ENCODE measurements at regions not wholly inside any gene's neighbourhood (a gene's known extent, or its start where the extent isn't known, plus 50 kb on each side); places are given as distances from the start of the nearest gene placed in this dataset.

DNA sequence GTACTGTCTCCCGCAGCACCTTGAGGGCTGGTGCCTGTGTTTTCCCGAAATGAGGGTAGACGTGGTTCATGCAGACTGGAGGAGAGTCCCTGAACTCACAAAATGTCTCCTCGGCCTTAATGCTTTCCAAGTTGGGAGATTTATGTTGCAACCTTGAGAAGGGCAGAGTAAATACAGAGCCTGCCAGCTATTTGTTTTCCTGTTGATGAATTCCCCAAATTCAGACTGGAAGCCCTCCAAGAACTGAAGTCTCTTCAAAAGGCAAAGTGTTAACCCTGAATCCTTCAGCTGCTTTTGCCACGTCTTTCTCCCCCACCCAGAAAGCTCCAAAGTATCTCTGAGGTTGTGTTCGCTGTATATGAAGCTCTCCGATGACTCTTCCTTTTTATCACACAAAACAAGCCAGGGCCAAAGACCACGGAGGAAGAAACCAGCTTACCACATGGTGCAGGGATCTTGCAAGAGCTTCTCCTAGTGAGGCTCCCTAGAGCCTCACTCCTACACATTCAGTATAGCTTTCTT, 254.7 kb upstream of the NFE2L3 start:
- Mint-ChIP-seq H3K27me3 (peaks cover 63 to 73% (median 69%) of the 10 kb centered on the region in 3 donors), H3K4me3 (no peak overlapping the region)
- ATAC-seq (ENCODE audit: low read depth in 2 of 2), result no peak

GRCh38 chr7:25900245-25900644, 251.8 kb upstream of the NFE2L3 start:
- ATAC-seq (ENCODE audit: low read depth in 2 of 2) (no peak), DNase-seq (no peak)
- Mint-ChIP-seq H3K4me1 (peaks cover 6 to 9% (median 9%) of the 10 kb centered on the region in 3 donors), H3K4me3 (no peak overlapping the region), H3K27ac (no peak overlapping the region), H3K36me3 (peaks cover 0 to 10% of the 10 kb centered on the region in 2 donors), H3K9me3 (peaks cover 0 to 3% (median 0%) of the 10 kb centered on the region in 7 donors), H3K27me3 (peaks cover 50 to 64% (median 62%) of the 10 kb centered on the region in 3 donors)

More for the DNA sequence above, 254.7 kb upstream of the NFE2L3 start:
- H3K36me3 Mint-ChIP-seq, result peaks cover 0 to 10% of the 10 kb centered on the region in 2 donors
- H3K27ac Mint-ChIP-seq, result peak overlapping the region in 1 of 6 donors; percentile 8
- H3K4me1 Mint-ChIP-seq, result peaks cover 22 to 32% (median 31%) of the 10 kb centered on the region in 3 donors
- DNase-seq, result no peak
- peaks cover 0 to 4% (median 0%) of the 10 kb centered on the region in 7 donors for H3K9me3 Mint-ChIP-seq

DNA sequence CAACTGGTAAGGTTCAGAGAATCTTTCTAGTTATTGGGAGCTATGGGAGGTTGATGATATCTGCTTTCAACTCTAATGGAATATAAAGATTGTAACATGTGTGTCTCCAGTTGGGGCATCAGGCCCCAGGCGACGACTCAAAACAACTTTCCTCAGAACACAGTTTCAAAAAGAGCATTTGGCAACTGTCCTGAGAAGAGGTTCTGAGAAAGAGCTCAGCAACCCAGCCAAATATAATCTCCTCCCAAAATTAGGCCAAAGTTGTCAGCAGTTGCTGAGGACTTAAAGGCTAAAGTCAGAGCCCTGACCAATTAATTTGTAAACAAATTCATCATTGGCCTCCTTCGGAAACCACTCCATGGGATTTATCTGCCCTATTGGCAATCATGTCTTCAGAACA, 251.1 kb upstream of the NFE2L3 start:
- DNase-seq, result no peak
- ATAC-seq (ENCODE audit: low read depth in 2 of 2), result no peak
- H3K36me3 Mint-ChIP-seq, result peaks cover 0 to 10% of the 10 kb centered on the region in 2 donors
- no peak overlapping the region for H3K4me3 Mint-ChIP-seq
- peaks cover 0 to 3% (median 0%) of the 10 kb centered on the region in 7 donors for H3K9me3 Mint-ChIP-seq
- H3K27ac Mint-ChIP-seq, result no peak overlapping the region
- peaks cover 52 to 65% (median 64%) of the 10 kb centered on the region in 3 donors for H3K27me3 Mint-ChIP-seq
- peaks cover 2 to 3% (median 3%) of the 10 kb centered on the region in 3 donors for H3K4me1 Mint-ChIP-seq

DNA sequence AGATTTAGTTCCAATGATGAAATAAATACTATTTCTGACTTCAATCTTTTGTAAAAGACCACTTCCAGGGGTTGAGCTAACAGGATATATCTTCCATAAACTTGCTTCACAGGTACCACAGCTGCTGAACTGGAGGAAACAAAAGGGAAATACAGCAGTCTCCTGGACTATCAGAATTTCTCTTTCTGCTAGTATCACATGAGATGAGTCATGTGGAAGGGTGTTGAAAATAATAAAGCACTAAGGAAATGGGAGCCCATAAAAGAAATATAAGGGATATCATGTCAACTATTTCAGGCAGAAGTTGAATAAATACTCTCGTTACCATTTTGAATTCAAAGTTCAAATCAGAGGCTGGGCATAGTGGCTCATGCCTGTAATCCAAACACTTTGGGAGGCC, 250.3 kb upstream of the NFE2L3 start:
- DNase-seq (no peak), ATAC-seq (ENCODE audit: low read depth in 2 of 2) (no peak)
- peaks cover 49 to 65% (median 64%) of the 10 kb centered on the region in 3 donors for H3K27me3 Mint-ChIP-seq
- H3K36me3 Mint-ChIP-seq, result peaks cover 0 to 10% of the 10 kb centered on the region in 2 donors
- H3K27ac Mint-ChIP-seq, result no peak overlapping the region
- no peak overlapping the region for H3K4me3 Mint-ChIP-seq
- H3K4me1 Mint-ChIP-seq, result no peaks in the 10 kb centered on the region
- peaks cover 0 to 3% (median 0%) of the 10 kb centered on the region in 7 donors for H3K9me3 Mint-ChIP-seq

DNA sequence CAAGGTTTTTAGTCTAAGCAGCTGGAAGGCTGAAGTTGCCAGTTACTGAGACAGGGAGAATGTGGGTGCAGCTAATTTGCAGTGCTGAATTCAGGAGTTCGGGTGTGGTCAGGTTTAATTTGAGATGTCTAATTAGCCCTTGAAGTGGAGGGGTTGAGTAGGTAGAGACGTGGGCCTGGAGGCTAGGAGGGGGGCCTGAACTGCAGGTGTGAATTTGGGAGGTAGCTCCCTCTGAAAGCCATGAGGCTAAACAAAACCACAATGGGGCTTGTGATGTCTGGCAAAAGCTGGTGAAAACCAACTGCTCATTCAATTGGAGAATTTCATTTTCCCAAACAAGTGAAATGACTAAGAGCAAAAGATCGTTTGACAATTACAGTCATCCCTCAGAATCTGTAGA, 246.0 kb upstream of the NFE2L3 start:
- no peaks in the 10 kb centered on the region for H3K4me1 Mint-ChIP-seq
- H3K27me3 Mint-ChIP-seq, result peaks cover 28 to 63% (median 46%) of the 10 kb centered on the region in 3 donors
- H3K4me3 Mint-ChIP-seq, result no peak overlapping the region
- ATAC-seq (ENCODE audit: low read depth in 2 of 2) (no peak), DNase-seq (no peak)
- peaks cover 0 to 6% of the 10 kb centered on the region in 2 donors for H3K36me3 Mint-ChIP-seq
- H3K27ac Mint-ChIP-seq, result no peak overlapping the region
- peaks cover 0 to 3% (median 0%) of the 10 kb centered on the region in 7 donors for H3K9me3 Mint-ChIP-seq

GRCh38 chr7:25906760-25907159, 245.2 kb upstream of the NFE2L3 start:
- Mint-ChIP-seq H3K4me1 (no peaks in the 10 kb centered on the region), H3K27me3 (peaks cover 24 to 62% (median 41%) of the 10 kb centered on the region in 3 donors), H3K27ac (no peak overlapping the region), H3K4me3 (no peak overlapping the region), H3K9me3 (peaks cover 0 to 1% (median 0%) of the 10 kb centered on the region in 7 donors), H3K36me3 (no peaks in the 10 kb centered on the region)
- ATAC-seq (ENCODE audit: low read depth in 2 of 2) (no peak), DNase-seq (no peak)

- Mint-ChIP-seq H3K4me1 (no peaks in the 10 kb centered on the region), H3K36me3 (no peaks in the 10 kb centered on the region), H3K27ac (peak overlapping the region in 1 of 6 donors; percentile 52), H3K4me3 (no peak overlapping the region), H3K9me3 (no peaks in the 10 kb centered on the region), H3K27me3 (peaks cover 28 to 62% (median 41%) of the 10 kb centered on the region in 3 donors)
- no peak for ATAC-seq (ENCODE audit: low read depth in 2 of 2)
- DNase-seq, result no peak
These were observed 244.8 kb upstream of the NFE2L3 start for GRCh38 chr7:25907214-25907613.

GRCh38 chr7:25907731-25908130, 244.3 kb upstream of the NFE2L3 start:
- no peaks in the 10 kb centered on the region for H3K4me1 Mint-ChIP-seq
- H3K4me3 Mint-ChIP-seq, result no peak overlapping the region
- DNase-seq (no peak), ATAC-seq (ENCODE audit: low read depth in 2 of 2) (no peak)
- H3K27me3 Mint-ChIP-seq, result peaks cover 29 to 59% (median 40%) of the 10 kb centered on the region in 3 donors
- no peak overlapping the region for H3K27ac Mint-ChIP-seq
- no peaks in the 10 kb centered on the region for H3K36me3 Mint-ChIP-seq
- H3K9me3 Mint-ChIP-seq, result no peaks in the 10 kb centered on the region

- no peak for DNase-seq
These were observed 243.6 kb upstream of the NFE2L3 start for GRCh38 chr7:25908154-25908949.

DNA sequence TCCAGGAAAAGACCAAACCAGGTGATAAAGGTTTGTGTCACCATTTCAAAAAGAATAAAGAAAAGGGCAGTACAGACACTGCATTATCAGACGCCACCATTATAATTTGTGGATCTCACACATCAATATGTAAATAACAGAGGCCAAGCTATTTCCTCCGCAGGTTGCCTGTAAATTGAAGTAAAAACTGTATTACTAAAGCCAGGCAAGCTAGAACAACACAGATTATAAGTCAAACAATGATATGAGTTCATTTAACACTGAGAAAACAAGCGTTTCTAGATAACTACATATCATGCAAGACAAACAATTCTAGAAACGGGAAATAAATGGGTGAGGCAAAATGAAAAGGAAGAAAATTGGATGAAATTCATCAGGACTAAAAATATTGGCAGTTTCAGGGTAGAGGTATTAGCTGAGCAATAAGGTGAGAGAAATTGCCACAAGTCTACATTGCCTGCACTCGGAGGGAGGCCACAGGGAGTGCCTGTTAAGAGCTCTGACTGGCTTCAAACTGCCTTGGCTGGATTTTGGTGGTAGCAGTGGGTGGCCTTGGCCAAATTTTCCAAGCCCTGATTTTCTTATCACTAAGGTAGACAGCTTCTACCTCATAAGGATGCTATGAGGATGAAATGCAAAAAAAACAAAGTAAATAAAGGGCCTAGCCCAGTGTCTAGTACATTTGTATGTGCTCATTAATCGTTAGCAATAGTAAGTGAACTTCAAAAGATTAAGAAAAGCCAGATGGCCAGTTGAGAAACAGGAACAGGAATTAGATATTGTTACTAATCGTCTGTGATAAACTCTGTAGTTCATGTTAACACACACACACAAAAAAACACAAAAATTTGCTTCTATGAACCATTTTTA, 240.0 kb upstream of the NFE2L3 start:
- ATAC-seq (ENCODE audit: low read depth in 2 of 2), result no peak
- Mint-ChIP-seq H3K4me1 (no peaks in the 10 kb centered on the region), H3K9me3 (peaks cover 0 to 5% (median 1%) of the 10 kb centered on the region in 7 donors), H3K27me3 (peaks cover 46 to 61% (median 53%) of the 10 kb centered on the region in 3 donors), H3K36me3 (no peaks in the 10 kb centered on the region), H3K4me3 (no peak overlapping the region), H3K27ac (no peak overlapping the region)
- no peak for DNase-seq

More at GRCh38 chr7:25908154-25908949, 243.6 kb upstream of the NFE2L3 start:
- no peaks in the 10 kb centered on the region for H3K36me3 Mint-ChIP-seq
- no peak overlapping the region for H3K27ac Mint-ChIP-seq
- H3K4me1 Mint-ChIP-seq, result no peaks in the 10 kb centered on the region
- H3K27me3 Mint-ChIP-seq, result peaks cover 35 to 54% (median 45%) of the 10 kb centered on the region in 3 donors
- no peak for ATAC-seq (ENCODE audit: low read depth in 2 of 2)
- H3K4me3 Mint-ChIP-seq, result no peak overlapping the region
- H3K9me3 Mint-ChIP-seq, result no peaks in the 10 kb centered on the region

- peaks cover 10 to 15% of the 10 kb centered on the region in 2 donors for H3K36me3 Mint-ChIP-seq
- H3K27me3 Mint-ChIP-seq, result peaks cover 48 to 59% (median 56%) of the 10 kb centered on the region in 3 donors
- ATAC-seq (ENCODE audit: low read depth in 2 of 2), result no peak
- no peak overlapping the region for H3K4me3 Mint-ChIP-seq
- H3K9me3 Mint-ChIP-seq, result peaks cover 5 to 21% (median 10%) of the 10 kb centered on the region in 7 donors
- no peak for DNase-seq
- H3K4me1 Mint-ChIP-seq, result no peaks in the 10 kb centered on the region
- H3K27ac Mint-ChIP-seq, result no peak overlapping the region
These were observed 238.3 kb upstream of the NFE2L3 start for GRCh38 chr7:25913598-25914224.

GRCh38 chr7:25918731-25919130, 233.3 kb upstream of the NFE2L3 start:
- no peak for ATAC-seq (ENCODE audit: low read depth in 2 of 2)
- peaks cover 33 to 70% (median 58%) of the 10 kb centered on the region in 3 donors for H3K27me3 Mint-ChIP-seq
- no peaks in the 10 kb centered on the region for H3K4me1 Mint-ChIP-seq
- H3K9me3 Mint-ChIP-seq, result peaks cover 5 to 35% (median 20%) of the 10 kb centered on the region in 7 donors
- no peak overlapping the region for H3K27ac Mint-ChIP-seq
- DNase-seq, result no peak
- peaks cover 12 to 18% of the 10 kb centered on the region in 2 donors for H3K36me3 Mint-ChIP-seq
- no peak overlapping the region for H3K4me3 Mint-ChIP-seq

DNA sequence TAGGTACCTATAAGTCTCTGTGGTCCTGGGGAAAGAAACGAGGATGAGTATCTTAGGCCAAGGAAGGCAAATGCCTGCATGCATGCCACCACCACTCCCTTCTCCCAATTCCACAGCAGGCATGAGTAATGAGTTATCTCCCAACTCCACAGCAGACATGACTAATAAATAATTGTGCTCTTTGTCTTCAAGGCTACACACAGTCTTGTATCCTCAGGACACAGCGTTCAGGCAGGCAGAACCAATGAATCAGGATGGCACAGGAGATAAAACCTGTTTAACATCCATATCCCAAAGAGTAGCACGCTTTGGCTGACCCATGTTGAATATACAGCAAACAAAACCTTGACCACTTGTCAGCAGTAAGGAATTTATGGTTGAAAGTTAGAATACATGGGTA, 229.7 kb upstream of the NFE2L3 start:
- H3K4me3 Mint-ChIP-seq, result no peak overlapping the region
- peaks cover 25 to 48% (median 48%) of the 10 kb centered on the region in 3 donors for H3K27me3 Mint-ChIP-seq
- peaks cover 5 to 28% (median 17%) of the 10 kb centered on the region in 7 donors for H3K9me3 Mint-ChIP-seq
- H3K27ac Mint-ChIP-seq, result no peak overlapping the region
- peaks cover 12 to 18% of the 10 kb centered on the region in 2 donors for H3K36me3 Mint-ChIP-seq
- no peaks in the 10 kb centered on the region for H3K4me1 Mint-ChIP-seq
- ATAC-seq (ENCODE audit: low read depth in 2 of 2) (no peak), DNase-seq (no peak)

All from naive B cell (primary cell).